22Rv1 (cell line): ENCODE measurements at regions not wholly inside any gene's neighbourhood (a gene's known extent, or its start where the extent isn't known, plus 50 kb on each side); places are given as distances from the start of the nearest gene placed in this dataset.

Experiments used
- H3K27ac ChIP-seq: fragments of 450-650 bp; 2 replicates; pipeline ENCODE4 v1.5.1; 2017
- CTCF ChIP-seq: fragments of 450-650 bp; IDR thresholded peaks from 2 replicates; pipeline ENCODE4 v1.5.1; 2017; ENCODE audit warnings: mild to moderate bottlenecking
- ZFX ChIP-seq: fragments of 450-650 bp; IDR thresholded peaks from 2 replicates; pipeline ENCODE4 v1.6.1; 2017; ENCODE audit warnings: antibody characterized with exemption, borderline replicate concordance

DNA sequence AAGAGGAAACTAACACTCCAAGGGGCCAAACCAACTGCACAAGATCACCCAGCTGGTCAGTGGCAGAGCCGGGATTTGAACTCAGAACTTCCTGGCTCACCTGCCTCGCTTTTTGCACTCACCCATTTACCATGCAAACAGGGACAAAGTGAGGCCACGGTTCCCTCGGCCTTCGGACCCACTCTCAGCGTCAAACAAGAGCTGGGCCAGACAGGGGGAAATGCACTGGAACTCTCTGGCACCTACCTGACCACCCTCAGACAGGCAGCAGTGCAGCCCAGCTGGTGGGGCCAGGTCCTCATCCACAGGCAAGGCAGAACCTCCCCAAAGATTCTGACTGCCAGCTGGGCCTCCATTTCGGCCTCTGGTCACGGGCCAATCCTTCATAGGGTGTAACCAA is 93.7 kb upstream of the SRSF6 start:
- TF ChIP-seq CTCF: no peak
- TF ChIP-seq ZFX: no peak
- H3K27ac ChIP-seq: no peak overlapping the region

- H3K27ac ChIP-seq: no peak overlapping the region
- TF ChIP-seq CTCF: no peak
Observed at GRCh38 chr20:43363506-43363905, 94.2 kb upstream of the SRSF6 start.

DNA sequence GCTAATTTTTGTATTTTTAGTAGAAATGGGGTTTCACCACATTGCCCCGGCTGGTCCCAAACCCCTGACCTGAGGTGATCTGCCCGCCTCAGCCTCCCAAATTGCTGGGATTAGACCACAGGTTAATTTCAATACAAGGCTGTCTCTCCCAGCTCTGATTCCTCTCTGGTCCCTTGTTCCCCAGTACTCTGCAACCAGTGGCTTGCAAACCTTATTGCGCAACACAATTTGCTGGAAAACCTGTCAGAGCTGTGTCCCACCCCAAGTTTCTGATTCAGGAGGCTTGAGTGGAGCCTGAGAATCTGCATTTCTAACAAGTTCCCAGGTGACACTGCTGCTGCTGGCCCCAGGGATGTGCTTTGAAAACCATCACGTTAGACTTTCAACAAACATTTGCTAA is 96.2 kb upstream of the SRSF6 start:
- TF ChIP-seq ZFX (no peak), CTCF (no peak)
- H3K27ac ChIP-seq: no peak overlapping the region

- no peak overlapping the region for H3K27ac ChIP-seq
- TF ChIP-seq ZFX (no peak), CTCF (no peak)
Observed at GRCh38 chr20:43360016-43360415, 97.7 kb upstream of the SRSF6 start.

DNA sequence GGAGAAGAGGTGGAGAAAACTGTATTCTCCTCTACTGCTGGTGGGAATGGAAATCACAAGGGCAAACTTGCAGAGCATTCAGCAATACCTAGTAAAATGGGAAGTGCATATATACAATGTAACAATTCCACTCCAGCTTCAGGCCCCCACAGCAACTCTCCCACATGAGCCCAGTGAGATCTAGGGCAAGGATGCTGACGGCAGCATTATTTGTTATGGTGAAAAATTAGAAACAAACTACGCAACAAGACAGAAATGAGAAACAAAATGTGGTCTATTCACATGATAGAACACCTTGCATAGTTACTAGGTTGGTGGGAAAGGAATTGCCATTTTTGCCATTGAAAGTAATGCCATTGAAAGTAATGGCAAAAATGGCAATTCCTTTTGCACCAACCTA is 98.9 kb upstream of the SRSF6 start:
- no peak for TF ChIP-seq ZFX
- TF ChIP-seq CTCF: no peak
- H3K27ac ChIP-seq: no peak overlapping the region

GRCh38 chr20:43357352-43357751 is 100.3 kb upstream of the SRSF6 start:
- TF ChIP-seq ZFX (no peak), CTCF (no peak)
- no peak overlapping the region for H3K27ac ChIP-seq

DNA sequence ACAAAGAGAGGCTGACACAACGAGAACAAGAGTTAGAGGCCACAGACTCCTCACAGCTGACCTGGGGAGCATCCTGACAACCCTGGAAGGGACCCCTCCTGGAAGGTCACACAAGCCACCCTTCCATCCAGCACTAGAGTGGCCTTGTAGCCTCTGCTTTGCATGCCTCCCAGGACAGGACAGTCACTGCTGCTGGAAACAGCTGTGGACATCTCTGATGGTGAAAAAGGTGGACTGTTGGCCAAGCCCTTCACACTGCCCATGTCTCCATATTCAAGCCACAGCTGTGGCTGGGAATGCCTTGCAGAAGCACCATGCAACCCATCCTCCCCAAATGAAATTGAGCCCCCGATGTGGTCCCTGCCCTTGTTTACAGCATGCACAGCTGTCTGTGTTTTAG is 102.1 kb upstream of the SRSF6 start:
- H3K27ac ChIP-seq: no peak overlapping the region
- no peak for TF ChIP-seq ZFX
- TF ChIP-seq CTCF: no peak
